PC-9 (cell line): ENCODE measurements at regions not wholly inside any gene's neighbourhood (a gene's known extent, or its start where the extent isn't known, plus 50 kb on each side); places are given as distances from the start of the nearest gene placed in this dataset.

Experiments used
- BruUV-seq: library from RNA; stranded (reverse); fragments of 400-500 nt; replicated peaks from 2 replicates; lab custom pipeline; 2021; lab: Mats Ljungman, UMichigan
- CTCF ChIA-PET: fragments of 300-600 bp; sonication (Branson Sonifier 250); formaldehyde crosslinking; loops from one replicate; lab custom pipeline; 2022; ENCODE audit warnings: antibody characterized with exemption; lab: Charles Lee
- POLR2A ChIA-PET: fragments of 300-600 bp; sonication (Branson Sonifier 250); formaldehyde crosslinking; loops from one replicate; lab custom pipeline; 2022; ENCODE audit warnings: antibody characterized with exemption; ENCODE audit not compliant: unreplicated experiment; lab: Charles Lee
- DNase-seq, 2 experiments: peaks; one replicate each; pipeline versions ENCODE4 v3.0.0 to v3.0.0-alpha.2; 2015 to 2022; ENCODE audit warnings: mixed read lengths in 1 of 2
- H2AFZ ChIP-seq: fragments of 200-600 bp; sonication (generic); 2 replicates; pipeline ENCODE4 v1.8.1; 2017; ENCODE audit warnings: antibody characterized with exemption
- H3F3A ChIP-seq: fragments of 200-600 bp; sonication (generic); 2 replicates; pipeline ENCODE4 v1.8.1; 2017; ENCODE audit warnings: antibody characterized with exemption, mild to moderate bottlenecking, low read depth; ENCODE audit not compliant: insufficient read depth
- H3K27ac ChIP-seq: fragments of 200-600 bp; sonication (generic); 2 replicates; pipeline ENCODE4 v1.6.1; 2016; ENCODE audit warnings: mixed run types
- H3K27me3 ChIP-seq: fragments of 200-600 bp; sonication (generic); 2 replicates; pipeline ENCODE4 v1.6.1; 2016; ENCODE audit warnings: low read depth, mixed run types; ENCODE audit not compliant: insufficient read depth
- H3K36me3 ChIP-seq: fragments of 200-600 bp; sonication (generic); 2 replicates; pipeline ENCODE4 v1.6.1; 2016; ENCODE audit warnings: low read depth, mixed run types
- H3K4me1 ChIP-seq: fragments of 200-600 bp; sonication (generic); replicated peaks from 2 replicates; pipeline ENCODE4 v1.6.1; 2016; ENCODE audit warnings: mixed run types; ENCODE audit not compliant: insufficient read depth
- H3K4me2 ChIP-seq: fragments of 200-600 bp; sonication (generic); 2 replicates; pipeline ENCODE4 v1.6.1; 2017; ENCODE audit warnings: mixed run types
- H3K4me3 ChIP-seq: fragments of 200-600 bp; sonication (generic); 2 replicates; pipeline ENCODE4 v1.6.1; 2016; ENCODE audit warnings: mixed run types
- H3K79me2 ChIP-seq: fragments of 200-600 bp; sonication (generic); 2 replicates; pipeline ENCODE4 v1.6.1; 2017; ENCODE audit warnings: low read depth, mixed run types
- H3K9me2 ChIP-seq: fragments of 200-600 bp; sonication (generic); 2 replicates; pipeline ENCODE4 v1.8.1; 2017; ENCODE audit warnings: mild to moderate bottlenecking; ENCODE audit not compliant: insufficient read depth
- H3K9me3 ChIP-seq: fragments of 200-600 bp; sonication (generic); 2 replicates; pipeline ENCODE4 v1.8.1; 2016; ENCODE audit warnings: low read depth; ENCODE audit not compliant: insufficient read depth
- H4K20me1 ChIP-seq: fragments of 200-600 bp; sonication (generic); 2 replicates; pipeline ENCODE4 v1.8.1; 2017; ENCODE audit not compliant: insufficient read depth
- CTCF ChIP-seq: fragments of 200-600 bp; sonication (generic); conservative IDR thresholded peaks from 2 replicates; pipeline ENCODE4 v1.6.1; 2017; ENCODE audit warnings: mixed run types, antibody characterized with exemption, mild to moderate bottlenecking, moderate library complexity
- EZH2 ChIP-seq: fragments of 200-600 bp; sonication (generic); IDR thresholded peaks from 2 replicates; pipeline ENCODE4 v1.8.0; 2017; ENCODE audit warnings: antibody characterized with exemption, low read depth
- intact Hi-C: fragments of 100-400 bp; cut with micrococcal nuclease; formaldehyde crosslinking; loops from one replicate; pipeline ENCODE4 v1.10.0; 2022; ENCODE audit not compliant: unreplicated experiment

- intact Hi-C loops, result no loop called here
- no peak overlapping the region for H3K27ac ChIP-seq
- ChIA-PET POLR2A (no interaction called here), CTCF (no interaction called here)
- no TSS peak for BruUV-seq
- H3K36me3 ChIP-seq, result no peaks in the 10 kb centered on the region
- H3F3A ChIP-seq, result no peaks in the 10 kb centered on the region
- TF ChIP-seq EZH2 (no peak), CTCF (no peak)
- peaks cover 23% of the 10 kb centered on the region; the same call in 1 of the 2 replicates for H3K27me3 ChIP-seq
- H3K4me2 ChIP-seq, result no peak overlapping the region
- H3K9me3 ChIP-seq, result no peaks in the 10 kb centered on the region
- H3K79me2 ChIP-seq, result no peaks in the 10 kb centered on the region
- no peaks in the 10 kb centered on the region for H4K20me1 ChIP-seq
- no peak overlapping the region for H2AFZ ChIP-seq
- no peaks in the 10 kb centered on the region for H3K9me2 ChIP-seq
- no peak for DNase-seq
- no peaks in the 10 kb centered on the region for H3K4me1 ChIP-seq
- no peak overlapping the region for H3K4me3 ChIP-seq
Measured at GRCh38 chr2:16010011-16010410, 69.7 kb downstream of the MYCN start.

- no peaks in the 10 kb centered on the region for H3K79me2 ChIP-seq
- BruUV-seq, result no TSS peak
- no peak overlapping the region for H3K4me2 ChIP-seq
- no peaks in the 10 kb centered on the region for H3K9me2 ChIP-seq
- CTCF ChIA-PET, result no interaction called here
- no peaks in the 10 kb centered on the region for H3K9me3 ChIP-seq
- no peaks in the 10 kb centered on the region for H3K36me3 ChIP-seq
- POLR2A ChIA-PET, result no interaction called here
- peaks cover 26% of the 10 kb centered on the region for H3K27me3 ChIP-seq
- no peaks in the 10 kb centered on the region for H4K20me1 ChIP-seq
- H2AFZ ChIP-seq, result no peak overlapping the region
- intact Hi-C loops, result no loop called here
- H3F3A ChIP-seq, result no peaks in the 10 kb centered on the region
- no peak for DNase-seq
- no peak for TF ChIP-seq CTCF
- TF ChIP-seq EZH2, result no peak
- H3K4me3 ChIP-seq, result no peak overlapping the region
- no peak overlapping the region for H3K27ac ChIP-seq
- no peaks in the 10 kb centered on the region for H3K4me1 ChIP-seq
Measured at GRCh38 chr2:16009560-16009959, 69.2 kb downstream of the MYCN start.

- ChIA-PET POLR2A (no interaction called here), CTCF (no interaction called here)
- intact Hi-C loops, result no loop called here
- Histone ChIP-seq H4K20me1 (no peaks in the 10 kb centered on the region), H3K4me2 (no peak overlapping the region), H3F3A (no peaks in the 10 kb centered on the region), H3K4me1 (no peaks in the 10 kb centered on the region), H3K9me2 (no peaks in the 10 kb centered on the region), H3K4me3 (no peak overlapping the region), H3K9me3 (no peaks in the 10 kb centered on the region), H3K27ac (no peak overlapping the region), H2AFZ (no peak overlapping the region), H3K36me3 (no peaks in the 10 kb centered on the region), H3K79me2 (no peaks in the 10 kb centered on the region), H3K27me3 (peaks cover 31% of the 10 kb centered on the region)
- TF ChIP-seq EZH2 (no peak), CTCF (no peak)
- no TSS peak for BruUV-seq
- no peak for DNase-seq
Measured at GRCh38 chr2:16008856-16009255, 68.5 kb downstream of the MYCN start.
